HG02938 (cell line): ENCODE measurements at regions not wholly inside any gene's neighbourhood (a gene's known extent, or its start where the extent isn't known, plus 50 kb on each side); places are given as distances from the start of the nearest gene placed in this dataset.
"Not testable (repeated sequence)": the region's sequence is repeated elsewhere in the genome, so short reads cannot be mapped to it uniquely, and the experiment has no call there.

Source experiments
- ATAC-seq: cut with Tn5 transposase; IDR thresholded peaks from one replicate; pipeline ENCODE4 v1.9.1; 2021; ENCODE audit warnings: mild to moderate bottlenecking, moderate library complexity; ENCODE audit not compliant: unreplicated experiment

DNA sequence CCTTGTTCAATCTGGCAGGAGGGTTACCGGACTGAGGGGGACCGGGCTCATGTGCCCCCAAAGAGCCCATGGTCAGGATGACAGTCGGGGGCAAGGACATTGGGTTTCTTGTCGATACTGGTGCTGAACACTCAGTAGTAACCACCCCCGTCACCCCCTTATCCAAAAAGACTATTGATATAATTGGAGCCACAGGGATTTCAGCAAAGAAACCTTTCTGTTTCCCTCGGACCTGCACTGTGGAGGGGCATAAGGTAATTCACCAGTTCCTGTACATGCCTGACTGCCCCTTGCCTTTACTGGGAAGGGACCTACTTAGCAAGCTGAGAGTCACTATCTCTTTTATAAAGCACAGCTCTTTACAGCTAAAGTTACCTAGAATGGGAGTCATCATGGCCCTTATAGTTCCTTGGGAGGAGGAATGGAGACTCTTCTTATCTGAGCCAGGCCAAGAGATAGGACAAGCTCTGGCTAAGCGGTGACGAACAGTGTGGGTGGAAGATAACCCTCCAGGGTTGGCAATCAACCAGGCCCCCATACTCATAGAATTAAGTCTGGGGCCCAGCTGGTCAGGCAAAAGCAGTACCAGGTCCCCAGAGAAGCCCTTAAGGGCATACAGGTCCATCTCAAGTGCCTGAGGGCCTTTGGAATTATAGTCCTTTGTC is 603.7 kb downstream of the UQCRFS1 start:
- no peak for ATAC-seq

GRCh38 chr19:28608292-28608691 is 604.7 kb downstream of the UQCRFS1 start:
- no peak for ATAC-seq

- ATAC-seq: no peak
Measured at GRCh38 chr19:28607066-28607583, 605.8 kb downstream of the UQCRFS1 start.

GRCh38 chr19:28606269-28607032 is 606.5 kb downstream of the UQCRFS1 start:
- ATAC-seq: no peak

DNA sequence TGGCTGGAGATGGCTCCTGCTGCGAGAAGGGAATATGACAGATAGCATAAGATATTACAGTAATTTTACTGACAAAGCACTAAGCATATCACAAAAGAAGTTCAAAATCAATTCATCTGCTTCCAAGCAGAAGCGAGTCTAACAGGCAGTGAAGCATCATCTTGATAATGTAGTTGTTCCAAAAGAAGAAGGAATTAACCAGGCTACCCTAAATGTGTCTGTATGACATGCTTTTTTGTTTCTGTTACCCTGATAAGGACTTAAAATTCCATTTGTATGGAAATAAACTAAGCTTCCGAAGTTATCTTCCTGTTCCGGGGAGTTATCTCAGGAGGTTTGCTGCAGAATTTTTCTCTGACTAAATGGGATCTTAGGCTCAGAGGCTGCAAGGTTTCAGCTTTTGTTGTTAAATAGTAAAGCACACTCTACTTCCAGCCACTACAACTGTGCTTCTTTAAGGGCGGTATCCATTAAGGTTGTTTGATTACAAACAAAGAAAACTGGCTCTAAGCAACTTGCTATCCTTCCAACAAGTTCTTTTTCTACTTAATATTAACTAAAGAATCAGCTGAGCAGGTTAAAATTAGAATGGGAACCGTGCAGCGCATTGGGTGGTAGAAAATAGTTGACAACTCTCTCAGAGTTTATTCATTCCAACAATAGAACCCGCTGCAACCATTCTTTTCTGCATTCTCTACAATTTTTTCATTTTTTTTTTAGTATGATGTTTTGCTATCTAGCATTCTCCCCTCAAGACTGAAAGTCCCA is 607.3 kb downstream of the UQCRFS1 start:
- no peak for ATAC-seq

GRCh38 chr19:28603453-28603852 is 609.5 kb downstream of the UQCRFS1 start:
- no peak for ATAC-seq

GRCh38 chr19:28602675-28603298 is 610.2 kb downstream of the UQCRFS1 start:
- ATAC-seq: no peak

GRCh38 chr19:28601723-28602440 is 611.1 kb downstream of the UQCRFS1 start:
- ATAC-seq: no peak

GRCh38 chr19:28598861-28599260 is 614.1 kb downstream of the UQCRFS1 start:
- ATAC-seq: no peak

- no peak for ATAC-seq
Measured at GRCh38 chr19:28596561-28597071, 616.3 kb downstream of the UQCRFS1 start.

GRCh38 chr19:28595722-28596480 is 617.0 kb downstream of the UQCRFS1 start:
- ATAC-seq: no peak

- no peak for ATAC-seq
Measured at GRCh38 chr19:28594737-28595136, 618.2 kb downstream of the UQCRFS1 start.

GRCh38 chr19:28589991-28590411 is 623.0 kb downstream of the UQCRFS1 start:
- ATAC-seq: not testable (repeated sequence)

- ATAC-seq: no peak
Measured at GRCh38 chr19:28586474-28586873, 626.5 kb downstream of the UQCRFS1 start.

DNA sequence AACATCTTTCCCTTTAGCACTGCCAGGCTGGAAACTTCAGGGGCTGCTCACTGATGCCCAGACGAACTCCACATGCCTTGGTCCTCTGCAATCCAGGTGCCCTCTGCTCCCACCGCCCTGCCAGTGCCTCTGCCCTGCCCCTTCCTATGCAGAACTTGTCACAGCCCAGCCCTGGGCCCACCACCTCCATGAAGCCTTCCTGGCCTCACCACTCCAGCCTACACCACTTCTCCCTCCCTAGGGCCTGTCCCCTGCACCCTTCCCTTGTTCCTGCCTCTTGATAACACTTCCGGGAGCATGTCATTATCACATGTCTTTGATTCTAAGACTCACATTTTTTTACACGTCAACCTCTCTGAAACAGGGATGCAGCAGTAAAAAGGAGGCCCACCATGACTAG is 627.2 kb downstream of the UQCRFS1 start:
- ATAC-seq: no peak

DNA sequence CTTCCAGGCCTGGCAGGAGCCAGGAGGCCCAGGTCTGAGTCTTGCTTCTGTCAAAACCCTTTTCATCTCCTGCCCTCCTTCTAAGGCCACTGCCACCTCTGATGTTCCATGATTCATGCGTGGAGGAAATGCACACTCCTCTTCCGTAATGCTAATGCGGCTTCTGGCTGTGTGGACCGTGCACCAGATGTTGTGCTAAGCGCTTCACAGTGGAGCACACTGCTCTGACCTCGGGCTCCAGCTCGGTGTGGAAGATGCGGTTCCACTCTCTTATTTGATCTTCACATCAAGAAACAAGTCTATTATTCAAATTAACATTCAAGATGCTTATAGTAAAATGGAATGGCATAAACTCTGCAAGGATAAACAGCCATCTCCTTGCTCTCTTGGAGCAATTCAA is 629.2 kb downstream of the UQCRFS1 start:
- ATAC-seq: no peak

DNA sequence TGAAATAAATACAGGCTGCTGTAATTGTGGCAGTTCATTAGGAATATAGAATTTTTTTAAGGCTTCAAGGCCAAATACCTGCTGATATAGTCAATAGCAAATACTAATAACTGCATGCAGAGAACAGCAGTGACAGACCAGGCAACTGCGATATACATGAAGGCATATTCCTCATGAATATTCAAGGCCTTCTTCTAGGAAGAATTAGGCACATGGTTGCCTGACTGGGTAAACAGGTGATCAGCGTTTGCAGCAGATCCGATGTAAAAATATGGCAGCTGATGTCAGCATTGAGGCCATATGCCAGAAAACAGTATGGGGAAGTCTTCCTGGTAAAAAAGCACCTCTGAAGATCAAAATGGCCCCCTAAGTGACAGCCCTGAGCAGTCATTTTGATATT is 629.7 kb downstream of the UQCRFS1 start:
- ATAC-seq: no peak

DNA sequence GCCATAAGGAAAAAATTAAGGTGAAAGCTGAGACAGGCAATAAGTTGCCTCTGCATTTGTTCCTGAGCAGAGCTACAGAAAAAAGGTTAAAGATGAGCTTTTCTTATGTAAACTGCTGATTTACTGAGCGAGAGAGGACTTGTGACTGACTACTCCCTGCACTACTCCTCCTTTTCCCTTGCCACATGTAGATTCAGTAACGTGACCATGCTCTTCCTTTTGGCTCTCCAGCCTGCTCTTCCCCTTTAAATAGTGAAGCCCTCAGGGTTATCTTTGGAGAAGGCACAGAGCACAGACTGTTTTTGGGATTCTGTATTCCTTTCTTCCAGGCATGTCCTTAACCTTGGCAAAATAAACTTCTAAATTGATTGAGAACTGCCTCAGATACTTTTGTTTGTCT is 630.2 kb downstream of the UQCRFS1 start:
- ATAC-seq: no peak

DNA sequence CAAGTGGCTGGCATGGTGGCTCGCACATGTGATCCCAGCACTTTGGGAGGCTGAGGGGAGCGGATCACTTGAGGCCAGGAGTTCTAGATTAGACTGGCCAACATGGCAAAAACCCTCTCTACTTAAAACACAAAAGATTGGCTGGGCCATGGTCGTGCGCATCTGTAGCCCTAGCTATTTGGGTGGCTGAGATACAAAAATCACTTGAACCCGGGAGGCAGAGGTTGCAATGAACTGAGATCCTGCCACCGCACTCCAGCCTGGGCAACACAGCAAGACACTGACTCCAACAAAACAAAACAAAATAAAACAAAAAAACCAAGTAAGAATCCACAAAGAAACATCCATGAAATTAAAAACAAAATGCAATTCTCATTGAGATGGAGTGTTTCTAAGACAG is 630.6 kb downstream of the UQCRFS1 start:
- no peak for ATAC-seq

DNA sequence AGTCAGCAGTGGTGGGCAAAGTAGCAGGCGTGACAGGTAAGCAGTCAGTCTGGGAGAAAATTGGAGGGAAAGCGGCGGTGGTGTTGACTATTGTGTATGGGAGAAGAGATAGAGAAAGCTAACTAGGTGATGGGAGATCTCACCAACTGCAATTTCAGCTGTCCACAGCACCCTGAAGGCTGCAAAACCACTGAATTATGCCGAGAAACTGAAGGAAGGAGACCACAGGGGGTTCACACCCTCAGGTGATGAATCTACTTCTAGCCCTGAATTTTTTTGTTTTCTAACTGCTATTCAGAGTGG is 631.5 kb downstream of the UQCRFS1 start:
- ATAC-seq: no peak
